HG03095 (cell line): ENCODE measurements at regions not wholly inside any gene's neighbourhood (a gene's known extent, or its start where the extent isn't known, plus 50 kb on each side); places are given as distances from the start of the nearest gene placed in this dataset.

Experiments
- ATAC-seq: cut with Tn5 transposase; IDR thresholded peaks from one replicate; pipeline ENCODE4 v1.9.1; 2021; ENCODE audit warnings: moderate library complexity; ENCODE audit not compliant: unreplicated experiment

DNA sequence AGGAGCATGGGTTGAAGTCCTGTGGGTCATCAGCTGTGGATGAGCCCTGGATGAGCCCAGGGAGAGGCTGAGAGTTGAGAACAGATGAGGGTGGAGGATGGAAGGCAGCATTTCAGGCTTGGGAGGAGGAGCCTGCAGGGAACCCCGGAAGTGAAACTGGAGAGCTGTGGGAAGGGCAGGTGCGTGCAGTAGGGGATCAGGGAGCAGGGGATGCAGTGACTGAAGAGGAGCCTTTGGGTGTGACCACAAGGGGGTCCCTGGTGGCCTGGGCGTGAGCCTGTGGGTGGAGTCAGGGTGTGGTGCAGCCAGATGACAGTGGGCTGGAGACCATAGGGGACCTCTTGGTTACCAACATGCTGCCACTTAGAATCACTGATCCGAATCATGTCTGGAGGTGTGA is 115.5 kb downstream of the PAPOLA start:
- no peak for ATAC-seq

DNA sequence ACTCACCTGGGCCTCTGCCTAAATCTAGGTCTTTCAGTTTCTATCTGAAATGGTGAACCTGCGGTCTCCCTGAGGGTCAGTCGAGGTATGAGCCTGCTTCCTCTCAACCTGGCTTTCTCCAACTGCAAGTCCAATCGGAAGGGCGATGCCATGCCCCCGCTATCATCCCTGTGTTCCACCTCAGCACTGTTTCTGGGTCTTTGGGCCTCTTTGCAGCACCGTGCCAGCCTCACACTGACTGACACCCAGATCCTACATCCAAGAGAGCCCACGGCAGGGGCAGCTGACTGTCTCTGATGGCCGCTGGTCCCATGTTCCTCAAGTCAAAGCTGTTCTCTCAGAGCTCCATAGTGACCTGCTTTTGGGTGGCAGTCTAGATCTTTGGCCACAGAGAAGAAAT is 120.7 kb downstream of the PAPOLA start:
- ATAC-seq = no peak

DNA sequence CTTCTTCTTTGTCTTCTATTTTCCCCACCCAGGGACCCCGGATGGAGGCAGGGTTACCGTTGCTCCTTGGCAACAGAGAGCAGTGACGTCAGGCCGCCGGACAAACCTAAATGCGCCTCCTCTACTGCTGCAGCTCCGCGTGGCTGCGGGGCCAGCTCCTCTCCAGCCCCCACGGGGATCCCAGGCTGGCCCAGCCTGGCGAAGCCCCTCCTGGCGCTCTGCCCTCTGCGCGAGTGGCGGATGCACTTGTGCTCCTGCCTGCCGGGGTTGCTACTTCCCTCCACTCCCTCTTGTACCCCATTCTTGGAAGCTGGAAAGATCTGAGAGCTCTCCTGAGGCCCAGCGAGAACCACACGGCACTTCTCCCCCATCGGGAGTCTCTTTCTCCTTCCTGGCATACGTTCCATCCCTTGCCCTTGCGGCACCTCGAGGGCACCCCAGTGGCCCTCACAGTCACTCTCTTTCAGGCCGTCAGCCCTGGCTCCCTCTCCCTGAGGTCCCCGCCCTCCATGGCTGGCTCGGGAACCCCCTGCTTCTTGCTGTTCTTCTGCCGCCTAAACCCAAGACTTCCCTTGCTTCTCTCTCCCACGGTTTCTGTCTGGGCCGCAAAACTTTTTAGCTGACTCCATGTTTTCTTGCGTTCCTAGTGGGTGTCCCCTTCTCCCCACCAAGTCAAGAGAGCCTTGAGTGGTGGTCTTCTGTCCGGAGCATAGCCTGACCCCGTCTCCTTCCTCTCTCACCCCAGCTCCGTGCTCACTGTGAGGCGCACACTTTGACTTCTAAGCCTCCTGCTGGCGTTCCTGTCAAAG is 121.7 kb downstream of the PAPOLA start:
- ATAC-seq = no peak

DNA sequence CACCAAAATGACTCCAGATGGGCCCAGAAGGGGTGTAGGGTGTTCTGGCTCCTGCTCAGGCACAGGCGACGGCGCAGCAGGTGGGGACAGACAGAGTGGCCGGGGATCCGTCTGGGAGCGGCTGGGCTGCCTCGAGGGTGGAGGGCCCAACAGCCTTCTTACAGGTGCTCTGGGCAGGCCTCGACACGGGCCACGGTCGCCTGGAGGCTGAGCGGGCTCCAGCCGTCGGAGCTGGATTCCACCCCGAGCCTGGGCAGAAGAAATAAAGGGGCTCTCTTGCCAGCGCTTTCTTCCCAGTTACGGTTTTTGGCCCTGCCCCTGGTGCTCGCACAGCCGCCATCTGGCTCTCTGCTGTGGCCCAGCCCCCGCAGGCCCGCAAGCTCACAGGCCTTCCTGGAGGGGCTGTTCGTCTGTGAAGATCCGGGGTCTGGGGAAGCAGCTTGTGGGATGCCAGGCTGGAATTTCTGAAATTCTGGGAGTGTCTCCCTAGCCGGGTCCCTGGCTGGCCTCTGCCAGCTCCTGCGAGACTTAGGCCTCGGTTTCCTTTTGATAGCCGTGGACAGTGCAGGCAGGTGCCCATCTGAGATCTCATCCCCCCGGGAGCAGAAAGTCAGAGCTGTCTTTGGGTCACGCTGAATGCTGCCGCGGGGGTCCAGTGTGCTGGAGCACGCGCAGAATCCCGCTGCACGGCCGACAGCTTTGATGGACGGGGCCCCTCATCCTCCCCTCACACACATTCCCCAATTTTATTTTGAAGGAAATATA is 122.7 kb downstream of the PAPOLA start:
- no peak for ATAC-seq

DNA sequence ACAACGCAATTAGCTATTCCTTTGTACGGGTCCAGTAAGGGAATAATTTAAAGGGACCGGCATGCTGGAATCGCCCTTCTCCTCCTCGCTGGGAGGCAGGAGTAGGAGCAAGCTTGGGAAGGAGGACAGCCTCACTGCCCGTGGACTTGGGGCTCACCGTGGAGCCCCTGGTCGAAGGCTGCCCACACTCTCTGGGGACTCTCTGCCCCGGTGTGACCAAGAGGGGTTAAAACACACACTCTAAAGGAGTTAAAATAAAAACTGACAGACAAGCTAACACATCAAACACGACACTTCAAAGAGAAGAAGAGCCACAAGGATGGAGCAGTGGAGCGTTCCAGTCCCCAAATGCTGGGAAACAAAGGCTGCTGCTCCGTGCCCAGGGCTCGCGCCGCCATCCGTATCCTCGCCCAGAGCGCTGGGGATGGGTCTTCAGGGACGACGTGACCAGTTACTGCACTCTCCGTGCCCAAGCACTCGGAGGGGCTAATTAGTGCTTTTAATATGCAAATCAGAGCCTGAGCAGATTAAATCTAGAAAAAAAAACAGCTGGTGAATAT is 123.3 kb downstream of the PAPOLA start:
- no peak for ATAC-seq

DNA sequence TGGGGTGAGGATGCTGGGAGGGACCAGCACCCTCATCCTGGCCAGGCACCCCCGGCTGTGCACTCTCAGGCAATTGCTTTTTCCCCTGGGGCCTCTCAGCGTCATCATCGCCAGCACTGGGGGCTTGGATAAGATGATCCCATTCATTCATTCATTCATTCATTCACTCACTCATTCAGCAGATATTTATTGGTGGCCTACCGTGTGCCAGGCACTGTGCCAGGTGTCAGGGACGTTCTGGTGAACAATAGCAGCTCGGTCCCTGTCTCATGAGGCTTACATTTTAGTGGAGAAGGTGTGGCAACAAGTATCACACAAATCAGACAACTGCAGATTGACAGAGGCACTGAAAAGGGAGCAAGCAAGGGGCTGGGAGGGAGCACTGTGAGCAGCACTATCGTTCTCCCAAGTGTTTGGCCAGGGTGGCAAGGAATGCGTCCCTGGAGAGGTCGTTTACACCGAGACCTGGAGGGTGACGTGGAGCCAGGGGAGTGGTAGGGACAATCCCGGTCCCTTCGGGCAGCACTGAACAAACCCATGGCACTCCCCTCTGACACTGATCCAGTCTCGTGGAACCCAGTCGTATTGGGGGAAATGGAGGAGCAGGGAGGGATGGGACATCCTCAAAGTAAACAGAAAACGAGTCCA is 124.1 kb downstream of the PAPOLA start:
- ATAC-seq = no peak

DNA sequence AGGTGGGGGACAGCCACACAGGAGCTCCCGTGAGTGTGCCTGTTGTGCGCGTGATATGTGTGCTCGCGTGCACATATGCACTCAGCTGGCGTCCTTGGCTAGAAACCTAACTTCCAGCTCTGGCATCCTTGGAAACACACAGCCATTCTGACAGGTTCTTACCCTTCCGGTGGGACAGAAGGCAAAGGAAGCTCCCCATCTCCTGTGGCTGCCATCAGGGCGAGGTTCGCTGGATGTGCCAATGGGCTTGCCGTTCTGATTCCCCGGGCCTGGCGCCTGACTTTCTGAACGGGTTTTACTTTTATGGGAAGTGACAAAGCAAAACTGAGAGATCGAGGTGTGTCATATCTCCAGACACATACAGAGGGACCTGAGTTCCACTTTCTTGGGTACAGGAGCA is 124.7 kb downstream of the PAPOLA start:
- ATAC-seq = no peak

DNA sequence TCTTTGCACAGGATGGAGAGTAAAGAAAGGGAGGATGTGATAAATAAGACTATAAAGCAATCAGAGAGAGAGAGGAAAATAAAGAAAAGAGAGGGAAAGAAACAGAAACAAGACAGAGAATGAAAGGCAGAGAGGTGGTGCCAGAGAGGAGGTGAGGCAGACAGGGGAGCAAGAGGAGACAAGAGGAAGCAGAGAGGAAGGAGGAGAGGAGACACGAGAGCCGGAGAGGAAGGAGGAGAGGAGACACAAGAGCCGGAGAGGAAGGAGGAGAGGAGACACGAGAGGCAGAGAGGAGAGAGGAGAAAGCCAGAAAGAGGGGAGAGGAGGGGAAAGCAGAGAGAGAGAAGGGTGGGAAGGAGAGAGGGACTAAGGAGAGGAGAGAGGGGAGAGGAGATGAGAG is 125.2 kb downstream of the PAPOLA start:
- no peak for ATAC-seq

DNA sequence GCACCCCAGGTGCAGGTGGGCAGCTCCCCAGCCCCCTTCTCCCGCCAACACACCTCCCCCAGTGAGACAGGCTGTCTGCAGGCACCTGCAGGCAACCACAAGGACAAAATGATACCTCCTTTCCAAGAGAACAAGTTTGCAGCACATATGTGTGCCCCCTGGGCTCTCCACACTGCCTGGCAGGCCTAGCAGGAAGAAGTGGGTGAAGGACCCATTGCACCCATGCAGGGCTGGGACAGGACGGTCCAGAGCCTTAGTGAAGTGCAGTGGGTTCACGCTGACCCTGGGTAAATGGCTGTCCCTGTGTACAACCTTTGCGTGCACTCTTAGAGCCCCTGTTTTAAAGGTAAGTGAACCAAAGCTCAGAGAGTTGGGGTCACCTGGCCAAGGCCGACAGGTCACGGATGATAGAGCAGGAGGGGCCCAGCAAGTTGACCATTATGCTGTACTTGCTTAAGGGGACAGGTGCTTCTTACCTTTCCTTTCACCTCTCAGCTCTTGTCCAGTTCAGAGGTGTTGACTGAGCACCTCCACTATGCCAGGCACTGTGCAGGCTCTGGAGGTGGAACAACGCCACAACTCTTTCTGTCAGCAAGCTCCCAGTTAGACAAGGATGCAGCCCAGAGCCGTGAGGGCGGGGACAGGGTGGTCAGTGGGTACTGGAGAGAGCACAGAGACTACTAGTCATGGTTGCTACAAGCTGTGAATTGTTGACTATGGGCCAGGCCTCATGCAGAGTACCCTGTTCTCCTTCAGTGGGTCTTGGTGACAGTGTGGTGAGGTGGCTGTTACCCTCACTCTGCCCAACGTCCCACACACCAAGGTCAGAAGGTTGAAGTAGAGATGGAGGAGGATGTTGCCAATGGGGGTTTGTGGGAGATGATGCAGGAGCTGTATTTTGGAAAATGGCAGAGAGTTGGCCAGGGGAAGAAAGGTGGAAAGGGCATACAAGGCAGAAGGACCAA is 125.9 kb downstream of the PAPOLA start:
- ATAC-seq = no peak

DNA sequence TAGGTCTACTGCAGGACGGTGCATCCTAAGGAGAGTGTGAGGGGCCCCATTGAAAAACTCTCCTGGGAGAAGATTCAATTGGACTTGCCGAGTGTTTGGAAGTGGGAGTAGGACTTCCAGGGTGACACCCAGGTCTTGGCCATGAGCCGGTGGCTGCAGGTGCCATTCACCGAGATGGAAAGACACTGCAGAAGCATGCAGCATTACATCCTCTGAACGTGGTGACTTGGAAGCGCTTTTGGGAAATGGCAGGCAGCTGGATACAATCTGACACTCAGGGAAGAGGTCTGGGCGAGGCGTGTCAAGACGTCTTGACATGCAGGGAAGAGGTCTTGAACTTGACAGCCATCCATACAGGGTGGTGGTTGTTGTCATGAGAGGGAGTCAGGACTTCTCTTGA is 126.9 kb downstream of the PAPOLA start:
- no peak for ATAC-seq

DNA sequence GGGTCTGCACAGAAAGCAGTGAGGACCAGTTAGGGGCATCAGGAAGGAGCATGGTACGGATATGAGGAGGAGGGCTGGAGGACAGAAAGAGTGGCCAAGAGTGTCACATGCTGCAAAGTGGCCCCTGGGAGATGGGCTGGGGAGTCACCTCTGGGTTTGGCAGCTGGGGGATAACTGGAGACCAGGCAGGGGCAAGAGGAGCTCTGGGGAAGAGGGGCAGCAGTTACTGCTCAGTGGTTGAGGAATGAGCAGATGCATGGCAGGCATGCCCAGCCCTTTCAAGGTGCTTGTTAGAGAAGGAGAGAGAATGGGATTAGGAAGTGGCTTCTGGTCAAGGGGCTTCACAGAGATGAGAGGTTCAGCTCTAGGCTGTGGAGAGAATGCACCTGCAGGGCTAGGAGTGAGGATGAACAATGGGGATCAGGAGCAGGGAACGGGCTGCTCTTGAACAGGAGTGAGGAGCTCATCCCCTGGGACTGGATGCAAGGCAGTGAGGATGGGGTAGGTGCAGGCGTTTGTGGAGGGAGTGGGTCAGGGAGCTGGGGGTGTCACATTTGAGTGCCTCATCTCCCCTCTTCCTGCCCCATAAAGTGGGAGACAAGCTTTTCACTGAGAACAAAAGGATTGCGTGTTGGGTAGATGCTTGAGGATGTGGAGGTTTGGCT is 127.5 kb downstream of the PAPOLA start:
- ATAC-seq = no peak

DNA sequence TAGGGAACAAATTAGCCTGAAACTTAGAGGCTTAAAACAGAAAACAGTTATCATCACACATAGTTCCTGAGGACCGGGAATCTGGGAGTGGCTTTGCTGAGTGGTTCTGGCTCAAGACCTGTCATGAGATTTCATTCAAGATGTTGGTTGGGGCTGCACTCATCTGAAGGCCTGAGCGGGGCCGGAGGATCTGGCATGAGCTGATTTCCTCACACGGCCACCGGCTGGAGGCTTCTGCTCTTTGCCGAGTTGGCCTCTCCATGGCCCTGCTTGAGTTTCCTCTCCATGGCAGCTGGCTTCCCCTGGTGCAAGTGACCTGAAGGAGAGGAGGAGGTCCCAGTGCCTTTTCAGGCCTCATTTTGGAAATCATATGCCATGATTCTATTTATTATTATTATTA is 128.1 kb downstream of the PAPOLA start:
- ATAC-seq = no peak

DNA sequence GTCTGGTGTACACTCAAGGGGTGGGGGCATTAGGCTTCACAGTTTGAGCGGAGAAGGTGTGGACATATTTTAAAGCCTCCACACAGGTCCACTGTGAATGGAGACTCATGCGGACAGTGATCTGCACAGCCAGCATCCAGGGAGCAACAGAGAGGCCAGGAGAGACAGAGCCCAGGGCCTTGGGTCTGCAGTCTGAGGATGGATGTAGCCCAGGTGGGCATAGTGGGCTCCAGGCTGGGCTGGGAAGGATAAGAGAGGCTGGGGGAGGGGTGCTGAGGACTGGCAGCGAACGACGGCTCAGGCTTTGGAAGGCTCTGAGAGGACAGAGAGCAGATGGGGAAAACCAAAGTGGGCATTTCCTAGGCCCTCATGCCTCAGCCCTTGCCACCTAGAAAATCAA is 128.8 kb downstream of the PAPOLA start:
- no peak for ATAC-seq

DNA sequence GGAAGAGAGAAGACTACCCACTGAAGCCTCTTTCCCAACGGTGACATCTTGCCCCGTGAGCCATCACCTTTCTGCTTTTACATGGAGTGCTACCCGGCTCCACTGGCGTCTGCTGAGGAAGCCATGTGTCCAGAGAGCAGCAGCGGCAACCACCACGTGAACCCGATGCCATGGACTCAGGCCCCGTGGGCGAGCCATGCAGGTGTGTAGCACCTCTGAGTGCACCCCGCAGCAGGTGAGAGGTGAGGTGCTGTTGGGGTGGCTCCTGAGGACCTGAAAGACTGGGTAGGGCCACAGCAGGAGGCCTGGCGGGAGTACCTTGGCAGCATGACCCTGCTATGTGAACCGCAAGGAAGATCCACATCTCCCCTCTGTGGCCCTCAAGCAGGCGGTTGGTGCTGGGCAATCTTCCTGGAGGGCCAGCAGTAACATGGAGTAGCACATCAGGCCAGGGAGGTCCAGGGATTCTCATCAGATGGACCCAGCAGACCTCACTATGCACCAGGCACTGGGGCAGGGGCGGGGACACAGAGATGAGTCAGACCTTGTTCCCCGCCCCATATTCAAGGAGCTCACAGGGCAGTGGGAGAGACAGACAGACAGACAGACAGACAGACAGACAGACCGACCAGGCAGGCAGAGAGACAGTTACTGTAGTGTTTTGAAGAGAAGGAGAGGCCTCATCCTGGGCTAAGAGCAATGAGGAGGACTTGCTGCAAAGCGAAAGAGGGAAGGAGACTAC is 129.6 kb downstream of the PAPOLA start:
- no peak for ATAC-seq

DNA sequence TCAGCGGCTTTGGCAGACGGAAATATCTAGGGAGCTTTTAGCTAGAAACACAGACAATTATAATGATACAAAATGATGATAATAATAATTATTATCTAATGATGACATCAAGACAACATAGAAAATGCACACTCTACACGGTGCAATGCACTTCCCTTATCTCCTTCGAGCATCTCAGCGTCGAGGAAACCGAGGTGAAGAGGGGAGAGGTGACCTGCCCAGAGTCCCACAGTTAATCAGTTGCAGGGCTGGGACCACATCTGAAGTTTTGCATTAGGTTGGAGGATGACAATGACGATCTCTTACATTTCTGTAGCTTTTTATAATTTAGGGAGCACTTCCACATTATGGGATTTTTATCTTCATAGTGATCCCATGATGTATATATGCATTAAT is 130.2 kb downstream of the PAPOLA start:
- ATAC-seq = no peak

DNA sequence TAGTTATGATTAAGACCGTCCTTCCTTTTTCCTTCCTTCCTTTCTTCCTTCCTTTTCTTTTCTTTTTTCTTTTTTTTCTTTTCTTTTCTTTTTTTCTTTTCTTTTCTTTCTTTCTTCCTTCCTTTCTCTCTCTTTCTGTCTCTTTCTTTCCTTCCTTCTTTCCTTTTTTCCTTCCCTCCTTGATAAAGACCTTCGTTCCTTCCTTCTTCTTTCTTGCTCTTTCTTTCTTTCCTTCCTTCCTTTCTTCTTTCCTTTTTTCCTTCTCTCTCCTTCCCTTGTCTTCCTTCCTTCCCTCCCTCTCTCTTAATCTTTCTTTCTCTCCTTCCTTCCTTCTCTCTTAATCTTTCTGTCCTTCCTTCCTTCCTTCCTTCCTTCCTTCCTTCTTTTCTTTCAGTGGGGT is 130.9 kb downstream of the PAPOLA start:
- no peak for ATAC-seq

DNA sequence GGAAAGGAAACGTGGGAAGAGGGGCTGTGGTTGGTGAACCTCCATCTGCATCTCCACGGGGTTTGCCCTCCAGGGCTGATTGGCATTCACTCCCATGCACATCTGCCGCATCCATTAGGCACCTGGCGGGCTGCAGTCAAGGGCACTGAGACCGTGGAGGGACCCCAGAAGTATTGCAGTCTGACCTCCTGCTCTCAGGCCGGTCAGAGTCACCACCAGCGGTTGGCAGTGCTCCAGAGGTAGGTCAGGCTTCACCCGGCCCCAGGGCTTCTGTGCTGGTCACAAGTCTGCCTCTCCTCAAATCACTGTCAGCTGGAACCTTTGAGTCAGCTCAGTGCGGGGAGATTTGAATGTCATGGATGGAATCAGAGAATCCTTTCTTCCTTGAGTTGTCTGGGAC is 132.3 kb downstream of the PAPOLA start:
- ATAC-seq = no peak

DNA sequence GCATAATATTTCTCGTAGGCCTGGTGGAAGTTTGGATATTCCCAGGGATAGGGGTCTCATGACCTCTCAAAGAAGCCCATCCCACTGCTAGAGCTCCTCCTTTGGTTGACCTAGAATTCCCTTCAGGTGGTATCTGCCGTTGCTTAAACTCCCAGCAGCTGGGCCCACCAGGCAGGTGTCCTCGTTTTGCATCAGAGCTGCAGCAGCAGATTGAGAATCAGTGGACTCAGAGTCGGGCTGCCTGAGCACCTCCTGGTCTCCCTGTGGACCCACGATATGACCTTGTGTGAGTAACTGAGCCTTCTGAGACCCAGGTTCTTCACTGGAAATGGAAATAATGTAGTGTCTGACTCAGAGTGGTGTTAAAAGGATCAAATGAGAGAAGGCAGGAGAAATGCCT is 132.7 kb downstream of the PAPOLA start:
- no peak for ATAC-seq

DNA sequence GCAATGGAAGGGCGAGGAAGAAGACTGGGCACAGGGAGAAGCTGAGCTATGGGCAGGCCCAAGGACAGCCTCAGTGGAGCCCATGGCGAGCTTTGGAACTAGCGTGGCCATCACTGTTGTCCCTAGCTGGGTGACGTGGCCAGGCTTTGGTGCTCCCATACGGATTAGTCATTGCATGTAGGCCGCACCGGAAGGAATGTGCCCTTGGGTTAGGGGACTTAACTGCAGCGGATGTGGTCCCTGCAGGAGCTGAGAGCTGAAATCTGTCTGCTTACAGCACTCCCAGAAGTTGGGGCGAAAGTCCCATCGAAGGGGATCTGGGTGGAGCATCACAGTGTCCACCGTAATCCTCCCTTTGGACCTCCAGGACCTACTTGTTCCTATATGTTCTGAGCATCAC is 133.7 kb downstream of the PAPOLA start:
- ATAC-seq = no peak
